ENCODE measurements at regions not wholly inside any gene's neighbourhood (a gene's known extent, or its start where the extent isn't known, plus 50 kb on each side); places are given as distances from the start of the nearest gene placed in this dataset.

DNA sequence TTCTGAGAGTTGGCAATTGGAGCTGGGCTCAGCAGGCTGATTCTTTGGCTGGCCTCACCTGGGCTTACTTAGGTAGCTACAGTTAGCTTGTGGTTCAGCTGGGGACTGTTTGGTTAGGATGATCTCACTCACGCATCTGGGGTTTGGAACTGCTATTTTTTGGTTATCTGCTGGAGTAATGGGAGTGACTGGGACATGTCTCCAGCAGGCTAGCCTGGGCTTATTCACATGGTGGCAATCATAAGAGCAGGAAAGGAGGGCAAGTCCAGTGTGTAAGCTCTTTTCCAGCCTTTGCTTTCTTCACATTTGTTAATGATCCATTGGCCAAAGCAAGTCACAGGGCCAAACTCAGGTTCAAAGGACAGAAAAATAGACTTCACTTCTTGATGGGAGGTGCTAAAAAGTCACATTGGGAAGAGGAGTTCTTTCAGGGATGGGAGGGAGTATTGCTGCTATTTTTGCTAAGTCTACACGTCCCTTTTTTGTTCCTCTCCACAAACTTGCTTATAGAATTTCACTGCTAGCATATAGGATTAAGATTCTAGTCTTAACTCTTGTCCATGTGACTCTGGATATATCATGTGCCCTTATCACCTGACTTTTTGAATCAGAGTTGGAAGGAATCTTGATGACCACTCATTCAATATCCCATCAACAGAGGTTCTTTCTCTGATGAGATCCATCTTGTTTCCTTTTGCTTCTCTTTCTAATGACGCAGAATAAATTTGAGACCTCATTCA, 174.0 kb downstream of the ZFP36L2 start:
- peak in 1 of 3 donors; percentile 18 for DNase-seq
- Histone ChIP-seq H3K9me3 (no peaks in the 10 kb centered on the region), H3K4me3 (no peak overlapping the region), H3K4me1 (ENCODE audit: low read depth) (peaks cover 8% of the 10 kb centered on the region), H3K36me3 (ENCODE audit: low read depth) (no peaks in the 10 kb centered on the region)
- ATAC-seq, result peak; percentile 12
- intact Hi-C loops (cut with DNase I, micrococcal nuclease), result no loop called here
- TF ChIP-seq, protein P1, sequence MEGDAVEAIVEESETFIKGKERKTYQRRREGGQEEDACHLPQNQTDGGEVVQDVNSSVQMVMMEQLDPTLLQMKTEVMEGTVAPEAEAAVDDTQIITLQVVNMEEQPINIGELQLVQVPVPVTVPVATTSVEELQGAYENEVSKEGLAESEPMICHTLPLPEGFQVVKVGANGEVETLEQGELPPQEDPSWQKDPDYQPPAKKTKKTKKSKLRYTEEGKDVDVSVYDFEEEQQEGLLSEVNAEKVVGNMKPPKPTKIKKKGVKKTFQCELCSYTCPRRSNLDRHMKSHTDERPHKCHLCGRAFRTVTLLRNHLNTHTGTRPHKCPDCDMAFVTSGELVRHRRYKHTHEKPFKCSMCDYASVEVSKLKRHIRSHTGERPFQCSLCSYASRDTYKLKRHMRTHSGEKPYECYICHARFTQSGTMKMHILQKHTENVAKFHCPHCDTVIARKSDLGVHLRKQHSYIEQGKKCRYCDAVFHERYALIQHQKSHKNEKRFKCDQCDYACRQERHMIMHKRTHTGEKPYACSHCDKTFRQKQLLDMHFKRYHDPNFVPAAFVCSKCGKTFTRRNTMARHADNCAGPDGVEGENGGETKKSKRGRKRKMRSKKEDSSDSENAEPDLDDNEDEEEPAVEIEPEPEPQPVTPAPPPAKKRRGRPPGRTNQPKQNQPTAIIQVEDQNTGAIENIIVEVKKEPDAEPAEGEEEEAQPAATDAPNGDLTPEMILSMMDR (IDR thresholded peaks at IDR 0.05), result no peak

DNA sequence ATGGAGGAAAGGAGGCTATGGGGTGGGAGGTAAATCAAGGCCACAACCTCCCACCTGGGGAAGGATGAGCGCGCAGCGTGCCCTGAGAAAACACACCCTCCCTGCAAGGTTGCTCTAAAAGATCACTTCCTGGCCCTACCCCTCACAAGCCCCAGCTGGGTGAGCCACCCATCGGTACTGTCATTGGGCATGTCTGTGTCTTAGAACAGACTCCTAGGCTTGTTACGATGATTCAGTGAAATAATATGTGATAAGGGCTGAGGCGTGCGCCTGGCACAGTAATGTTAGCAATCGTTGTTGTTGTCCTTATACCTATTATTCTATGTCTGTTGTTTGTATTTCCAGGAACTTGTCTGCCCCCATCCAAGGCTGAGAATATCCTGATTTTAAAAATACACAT, 175.1 kb downstream of the ZFP36L2 start:
- DNase-seq (peak; percentile 42 to 63 (median 61)), ATAC-seq (peak; percentile 93)
- Histone ChIP-seq H3K4me1 (ENCODE audit: low read depth) (peaks cover 8% of the 10 kb centered on the region), H3K9me3 (no peaks in the 10 kb centered on the region), H3K4me3 (no peak overlapping the region), H3K36me3 (ENCODE audit: low read depth) (no peaks in the 10 kb centered on the region)
- intact Hi-C loops (cut with DNase I, micrococcal nuclease), result no loop called here
- TF ChIP-seq, protein P1 (IDR thresholded peaks at IDR 0.05), result no peak

DNA sequence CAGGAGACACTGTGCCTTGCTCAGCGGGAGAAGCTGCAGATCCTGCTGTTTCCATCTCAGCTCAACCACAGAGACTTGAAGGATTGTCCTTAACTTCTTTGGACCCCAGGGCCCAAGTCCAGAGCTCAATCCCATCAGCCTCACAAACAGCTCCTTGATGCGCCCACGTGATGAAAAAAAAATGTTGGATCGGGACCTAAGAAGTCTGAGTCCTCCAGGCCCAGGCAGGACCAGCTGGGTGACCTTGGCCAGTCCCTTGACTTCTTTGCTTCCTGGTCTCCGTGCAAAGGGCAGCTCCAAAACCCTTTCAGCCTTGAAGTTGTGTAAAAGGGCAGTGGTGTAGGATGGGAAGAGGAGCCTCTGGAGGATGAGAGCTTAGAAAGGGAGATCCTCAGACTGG, 175.5 kb downstream of the ZFP36L2 start:
- Histone ChIP-seq H3K4me1 (ENCODE audit: low read depth) (peaks cover 8% of the 10 kb centered on the region), H3K9me3 (no peaks in the 10 kb centered on the region), H3K36me3 (ENCODE audit: low read depth) (no peaks in the 10 kb centered on the region), H3K4me3 (no peak overlapping the region)
- ATAC-seq, result peak; percentile 38
- DNase-seq, result peak in 1 of 3 donors; percentile 24
- TF ChIP-seq, protein P1 (IDR thresholded peaks at IDR 0.05), result no peak
- intact Hi-C loops (cut with DNase I, micrococcal nuclease), result no loop called here

DNA sequence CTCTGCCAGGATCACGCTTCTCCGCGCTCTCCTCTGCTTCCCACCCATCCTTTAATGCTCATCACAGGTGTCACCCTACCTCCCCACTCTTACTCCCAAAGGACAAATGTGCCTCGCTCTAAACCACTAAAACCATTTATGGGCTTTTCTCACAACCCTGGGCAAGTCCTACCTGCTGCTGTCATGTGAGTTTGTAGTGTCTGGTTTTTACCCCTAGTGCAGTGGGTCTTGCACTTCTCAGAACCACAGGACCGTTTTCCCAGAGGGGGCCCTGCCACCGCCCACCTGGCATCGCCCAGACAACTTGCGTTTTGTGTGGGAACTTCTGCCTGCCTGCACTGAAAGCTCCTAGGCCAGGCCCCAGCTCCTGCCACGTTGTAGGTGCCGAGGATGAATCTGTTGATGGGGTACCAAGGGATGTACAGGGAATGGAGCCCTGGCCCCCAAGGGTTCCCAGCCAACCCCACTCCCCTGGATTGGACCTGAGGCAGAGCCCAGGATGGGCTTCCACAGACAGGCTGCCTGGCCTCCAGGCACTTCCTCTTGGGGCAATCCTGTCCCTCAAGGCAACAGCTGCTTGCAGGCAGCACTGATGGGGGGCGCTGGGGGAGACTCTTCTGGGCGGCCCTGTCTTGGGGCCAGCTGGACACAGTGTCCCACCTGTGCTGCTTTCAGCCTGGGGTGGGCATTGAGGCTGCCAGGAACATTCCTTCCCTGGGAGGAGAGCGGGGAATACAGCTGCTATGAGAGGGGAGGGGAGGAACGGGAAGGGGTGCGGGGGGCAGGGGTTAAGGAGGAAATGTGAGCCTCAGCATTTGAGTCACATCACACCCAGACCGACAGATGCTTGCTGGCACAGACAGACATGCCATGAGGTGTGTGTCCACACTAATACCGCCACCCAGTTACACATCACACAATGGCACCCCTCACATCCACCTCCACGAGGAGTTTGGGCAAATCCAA, 176.3 kb downstream of the ZFP36L2 start:
- peak in 1 of 3 donors; percentile 29 for DNase-seq
- H3K4me1 ChIP-seq (ENCODE audit: low read depth), result peaks cover 8% of the 10 kb centered on the region
- intact Hi-C loops (cut with DNase I, micrococcal nuclease), result no loop called here
- no peak for ATAC-seq
- no peaks in the 10 kb centered on the region for H3K9me3 ChIP-seq
- H3K36me3 ChIP-seq (ENCODE audit: low read depth), result no peaks in the 10 kb centered on the region
- no peak overlapping the region for H3K4me3 ChIP-seq
- TF ChIP-seq, protein P1 (IDR thresholded peaks at IDR 0.05), result no peak

DNA sequence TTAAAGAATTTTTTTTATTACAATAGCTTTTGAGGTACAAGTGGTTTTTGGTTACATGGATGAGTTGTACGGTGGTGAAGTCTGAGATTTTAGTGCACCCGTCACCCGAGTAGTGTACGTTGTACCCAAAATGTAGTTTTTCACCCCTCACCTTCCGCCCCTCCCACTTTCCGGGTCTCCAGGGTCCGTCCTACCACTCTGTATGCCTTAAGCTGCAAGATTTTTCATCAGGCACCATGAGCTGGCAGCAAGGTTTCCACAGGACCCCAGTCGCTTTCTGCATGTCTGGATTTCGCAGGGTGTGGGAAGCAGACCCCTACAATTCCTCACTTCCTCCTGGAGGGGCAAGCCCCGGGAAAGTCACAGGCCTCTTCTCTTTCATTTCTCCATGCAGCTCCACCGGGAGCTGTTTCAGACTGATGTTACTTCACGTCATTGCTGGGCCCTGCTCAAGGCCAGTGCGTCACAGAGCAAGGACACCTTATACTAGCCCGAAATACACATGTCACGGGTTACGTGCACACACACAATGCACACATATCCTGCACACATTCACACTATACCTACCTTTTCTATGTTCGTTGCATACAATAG, 179.1 kb downstream of the ZFP36L2 start:
- intact Hi-C loops (cut with DNase I, micrococcal nuclease), result no loop called here
- TF ChIP-seq, protein P1 (IDR thresholded peaks at IDR 0.05), result no peak
- Histone ChIP-seq H3K9me3 (no peaks in the 10 kb centered on the region), H3K4me1 (ENCODE audit: low read depth) (peaks cover 8% of the 10 kb centered on the region), H3K36me3 (ENCODE audit: low read depth) (no peaks in the 10 kb centered on the region), H3K4me3 (no peak overlapping the region)
- peak in 1 of 3 donors; percentile 16 for DNase-seq
- ATAC-seq, result no peak
